GM13977 (cell line): ENCODE measurements at regions not wholly inside any gene's neighbourhood (a gene's known extent, or its start where the extent isn't known, plus 50 kb on each side); places are given as distances from the start of the nearest gene placed in this dataset.

Experiments
- DNase-seq: peaks from one replicate; pipeline ENCODE4 v3.0.0; 2012; ENCODE audit warnings: low spot score
- CTCF ChIP-seq: IDR thresholded peaks from 2 replicates; pipeline ENCODE4 v1.5.1; 2012; ENCODE audit warnings: mild to moderate bottlenecking, control low read depth; ENCODE audit not compliant: insufficient read depth; ENCODE audit errors: extremely low read depth, missing control alignments
- in situ Hi-C: fragments of 300-500 bp; cut with MboI; formaldehyde crosslinking; loops from one replicate; pipeline ENCODE4 v1.12.0; 2022; ENCODE audit warnings: low sequenced_read_pairs, low pct_unique_long_range_greater_than_20kb, mixed read lengths, inconsistent platforms; ENCODE audit not compliant: unreplicated experiment

- no peak for DNase-seq
- in situ Hi-C loops = no loop called here
Measured at GRCh38 chr10:78927257-78927995, 141.3 kb upstream of the ZMIZ1 start.

GRCh38 chr10:78928330-78928729 is 140.4 kb upstream of the ZMIZ1 start:
- in situ Hi-C loops = no loop called here
- no peak for DNase-seq
- no peak for TF ChIP-seq CTCF

More at GRCh38 chr10:78927257-78927995, 141.3 kb upstream of the ZMIZ1 start:
- no peak for TF ChIP-seq CTCF

GRCh38 chr10:78929541-78929940 is 139.2 kb upstream of the ZMIZ1 start:
- TF ChIP-seq CTCF = no peak
- DNase-seq = no peak
- in situ Hi-C loops = no loop called here

- TF ChIP-seq CTCF = no peak
- DNase-seq = no peak
- in situ Hi-C loops = no loop called here
Measured at GRCh38 chr10:78931321-78932053, 137.3 kb upstream of the ZMIZ1 start.

GRCh38 chr10:78932054-78932386 is 136.7 kb upstream of the ZMIZ1 start:
- in situ Hi-C loops = no loop called here
- no peak for TF ChIP-seq CTCF
- DNase-seq = no peak

GRCh38 chr10:78932861-78933260 is 135.9 kb upstream of the ZMIZ1 start:
- in situ Hi-C loops = no loop called here
- TF ChIP-seq CTCF = no peak
- DNase-seq = no peak
